ENCODE measurements at regions not wholly inside any gene's neighbourhood (a gene's known extent, or its start where the extent isn't known, plus 50 kb on each side); places are given as distances from the start of the nearest gene placed in this dataset.

DNA sequence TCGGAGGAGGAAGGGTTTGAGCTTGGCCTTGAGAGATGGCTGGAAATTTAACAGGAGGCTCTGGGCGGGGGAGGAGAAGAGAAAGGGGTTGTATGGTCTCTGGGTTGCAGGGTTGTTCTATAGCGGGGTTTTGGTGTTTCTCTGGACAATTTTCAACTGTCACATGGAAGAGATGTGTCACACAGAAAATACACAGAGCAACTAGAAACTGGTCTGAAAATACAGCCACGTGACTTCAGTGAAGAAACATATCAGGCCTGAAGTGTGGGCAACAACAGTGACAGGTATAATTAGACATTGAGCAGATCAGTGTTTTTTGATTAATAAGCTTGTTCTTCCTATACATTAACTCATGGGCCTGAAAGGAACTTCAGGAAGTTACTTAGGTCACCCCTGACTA is 205.3 kb upstream of the HMGA2 start:
- TF ChIP-seq, protein P1, sequence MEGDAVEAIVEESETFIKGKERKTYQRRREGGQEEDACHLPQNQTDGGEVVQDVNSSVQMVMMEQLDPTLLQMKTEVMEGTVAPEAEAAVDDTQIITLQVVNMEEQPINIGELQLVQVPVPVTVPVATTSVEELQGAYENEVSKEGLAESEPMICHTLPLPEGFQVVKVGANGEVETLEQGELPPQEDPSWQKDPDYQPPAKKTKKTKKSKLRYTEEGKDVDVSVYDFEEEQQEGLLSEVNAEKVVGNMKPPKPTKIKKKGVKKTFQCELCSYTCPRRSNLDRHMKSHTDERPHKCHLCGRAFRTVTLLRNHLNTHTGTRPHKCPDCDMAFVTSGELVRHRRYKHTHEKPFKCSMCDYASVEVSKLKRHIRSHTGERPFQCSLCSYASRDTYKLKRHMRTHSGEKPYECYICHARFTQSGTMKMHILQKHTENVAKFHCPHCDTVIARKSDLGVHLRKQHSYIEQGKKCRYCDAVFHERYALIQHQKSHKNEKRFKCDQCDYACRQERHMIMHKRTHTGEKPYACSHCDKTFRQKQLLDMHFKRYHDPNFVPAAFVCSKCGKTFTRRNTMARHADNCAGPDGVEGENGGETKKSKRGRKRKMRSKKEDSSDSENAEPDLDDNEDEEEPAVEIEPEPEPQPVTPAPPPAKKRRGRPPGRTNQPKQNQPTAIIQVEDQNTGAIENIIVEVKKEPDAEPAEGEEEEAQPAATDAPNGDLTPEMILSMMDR (IDR thresholded peaks at IDR 0.05) = no peak
- TF ChIP-seq POLR2A (IDR thresholded peaks at IDR 0.05) = no peak
